NCI-H146 treated with DMSO at 0.1 percent for 48 hours (cell line): ENCODE measurements at regions not wholly inside any gene's neighbourhood (a gene's known extent, or its start where the extent isn't known, plus 50 kb on each side); places are given as distances from the start of the nearest gene placed in this dataset.

ENCODE experiments used
- DNase-seq: peaks from one replicate; lab custom pipeline; 2025; ENCODE audit not compliant: unreplicated experiment; lab: John Stamatoyannopoulos, UW

- DNase-seq: no peak
Measured at GRCh38 chrX:57848857-57849256, 61.4 kb downstream of the ZXDA start.

- DNase-seq: no peak
Measured at GRCh38 chrX:57822818-57823217, 87.4 kb downstream of the ZXDA start.

GRCh38 chrX:57822398-57822797 lies 87.9 kb downstream of the ZXDA start:
- peak; percentile 3 for DNase-seq

- peak; percentile 41 for DNase-seq
Measured at GRCh38 chrX:57821703-57822387, 88.4 kb downstream of the ZXDA start.

DNA sequence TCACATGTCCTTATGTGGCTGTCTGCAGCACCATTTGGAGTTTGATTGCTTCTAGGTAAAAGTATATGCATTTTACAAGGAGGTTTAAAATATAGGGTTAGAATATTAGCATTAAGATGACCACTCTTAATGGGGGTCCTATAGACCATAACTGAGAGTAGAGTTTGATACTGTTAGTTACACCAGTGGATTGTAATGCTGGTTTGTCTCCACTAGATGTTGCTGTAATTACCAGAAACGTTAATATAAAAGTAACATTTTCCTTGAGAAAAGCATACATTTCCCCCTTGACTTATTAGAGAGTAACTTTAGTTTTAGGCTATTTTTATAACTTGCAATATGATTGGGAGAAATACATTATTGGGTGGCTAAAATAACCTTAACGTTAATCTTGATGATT lies 93.0 kb downstream of the ZXDA start:
- no peak for DNase-seq

- no peak for DNase-seq
Measured at GRCh38 chrX:57772637-57773036, 92.6 kb upstream of the NLRP2B start.

DNA sequence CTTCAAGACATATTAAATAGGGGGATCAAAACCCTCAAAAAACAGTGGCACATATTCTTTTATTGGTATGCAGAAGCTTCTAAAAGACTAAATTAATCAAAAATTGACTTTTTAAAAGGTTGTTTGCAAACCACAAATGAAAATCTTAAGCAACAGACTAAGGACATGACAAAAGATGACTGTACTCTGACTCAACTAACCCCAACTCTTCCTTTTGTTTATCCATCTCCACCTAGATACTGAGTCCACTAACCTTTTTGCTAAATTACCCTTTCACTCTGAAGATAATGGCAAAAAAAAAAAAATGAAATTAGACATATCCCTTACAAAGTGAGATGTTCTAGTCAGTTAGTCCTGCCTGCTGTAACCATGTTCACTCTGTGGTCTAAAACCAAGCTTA lies 91.6 kb upstream of the NLRP2B start:
- DNase-seq: no peak

- no peak for DNase-seq
Measured at GRCh38 chrX:57752866-57753265, 72.8 kb upstream of the NLRP2B start.

- DNase-seq: no peak
Measured at GRCh38 chrX:57741107-57741506, 61.0 kb upstream of the NLRP2B start.

DNA sequence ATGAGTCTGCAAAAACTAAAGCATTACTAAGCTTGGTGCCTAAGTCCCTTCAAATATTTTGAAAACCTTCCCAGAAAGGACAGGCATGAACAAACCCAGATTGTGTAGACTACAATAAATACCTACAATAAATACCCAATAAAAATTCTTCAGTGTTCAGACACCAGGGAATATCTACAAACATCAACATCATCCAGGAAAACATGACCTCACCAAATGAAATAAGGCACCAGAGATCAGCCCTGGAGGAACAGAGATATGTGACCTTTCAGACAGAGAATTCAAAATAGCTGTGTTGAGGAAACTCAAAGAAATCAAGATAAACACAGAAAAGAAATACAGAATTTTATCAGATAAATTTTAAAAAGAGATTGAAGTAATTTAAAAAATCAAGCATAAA lies 57.8 kb upstream of the NLRP2B start:
- DNase-seq: no peak
